GM21515 (cell line): ENCODE measurements at regions not wholly inside any gene's neighbourhood (a gene's known extent, or its start where the extent isn't known, plus 50 kb on each side); places are given as distances from the start of the nearest gene placed in this dataset.
"Not testable (repeated sequence)": the region's sequence is repeated elsewhere in the genome, so short reads cannot be mapped to it uniquely, and the experiment has no call there.

Experiments used
- ATAC-seq: cut with Tn5 transposase; IDR thresholded peaks from one replicate; pipeline ENCODE4 v1.9.1; 2021; ENCODE audit not compliant: unreplicated experiment

DNA sequence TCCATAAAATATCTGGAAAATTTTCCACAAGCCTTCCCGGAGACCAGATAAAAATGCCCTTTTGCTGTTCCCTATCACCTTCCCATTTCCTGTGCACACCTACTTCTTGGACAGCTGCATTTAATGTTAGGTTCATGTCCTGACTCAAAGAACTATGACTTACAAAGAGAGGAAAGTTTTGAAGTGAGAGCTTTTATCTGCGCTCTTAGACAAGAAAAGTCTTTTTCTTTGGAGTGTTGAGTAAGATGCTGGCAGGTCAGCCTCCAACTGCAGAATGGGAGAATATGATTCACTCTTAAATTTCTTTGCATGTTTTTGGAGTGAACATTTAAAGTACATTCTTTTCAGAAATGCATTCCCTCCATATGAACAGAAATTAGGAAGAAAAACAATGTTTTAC lies 147.3 kb upstream of the DPH6 start:
- no peak for ATAC-seq

DNA sequence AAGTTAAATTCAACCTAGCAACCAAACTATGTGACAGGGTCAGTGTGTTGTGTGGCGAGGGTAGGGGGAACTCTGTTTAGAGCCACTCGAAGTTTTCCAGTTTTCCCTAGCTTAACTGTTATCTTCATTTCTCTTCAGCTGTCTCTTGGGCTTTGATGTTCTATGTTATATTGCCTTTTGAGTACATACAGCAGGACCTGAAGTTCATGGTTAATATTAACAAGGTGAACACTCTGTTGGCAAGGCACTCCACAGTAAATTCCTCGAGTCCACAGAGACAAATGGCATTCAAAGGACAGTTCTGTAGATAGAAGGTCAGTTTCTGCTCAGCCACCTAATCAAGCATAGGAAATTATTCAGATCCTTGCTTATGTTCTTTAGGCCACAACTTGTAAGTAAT lies 147.9 kb upstream of the DPH6 start:
- ATAC-seq = no peak

DNA sequence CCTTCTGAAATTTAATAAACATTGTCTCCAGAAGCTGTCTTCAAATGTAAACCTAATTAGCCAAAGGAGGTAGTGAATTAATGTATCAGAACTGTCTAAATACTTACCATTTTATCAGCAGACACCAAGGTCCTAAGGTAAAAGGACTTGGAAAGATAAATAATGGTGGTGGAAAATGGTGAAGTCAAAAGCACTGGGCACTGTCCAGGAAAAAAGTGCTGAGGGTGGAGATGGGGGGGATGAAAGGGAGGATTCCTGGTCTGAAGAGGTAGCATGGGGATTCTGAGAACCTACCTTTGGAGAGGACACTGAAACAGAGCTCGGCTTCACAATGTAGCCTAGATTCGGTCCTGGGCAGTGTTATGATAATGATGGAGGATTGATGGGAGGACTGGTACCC lies 149.0 kb upstream of the DPH6 start:
- ATAC-seq = no peak

DNA sequence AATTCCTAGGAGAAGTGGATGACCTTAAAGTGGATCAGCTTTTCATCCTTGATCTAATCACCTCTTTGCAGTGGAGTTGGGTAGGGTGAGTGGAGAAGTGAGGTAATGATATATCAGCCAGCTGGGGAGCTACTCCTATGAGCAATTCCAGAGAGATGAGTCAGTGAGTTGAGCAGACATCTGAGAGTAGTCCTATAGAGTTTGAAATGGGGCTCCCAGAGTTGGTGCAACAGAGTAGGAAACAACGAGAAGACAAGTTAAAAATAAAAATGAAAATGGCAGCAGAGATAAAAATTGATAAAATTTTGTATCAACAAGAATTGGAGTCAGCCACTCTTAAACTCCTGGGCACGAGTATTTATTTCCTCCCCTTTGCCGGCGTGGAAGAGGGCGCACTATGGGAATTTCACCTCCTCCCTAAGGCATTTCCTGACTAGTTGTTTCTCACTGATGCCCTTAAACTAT lies 150.8 kb upstream of the DPH6 start:
- ATAC-seq = no peak

DNA sequence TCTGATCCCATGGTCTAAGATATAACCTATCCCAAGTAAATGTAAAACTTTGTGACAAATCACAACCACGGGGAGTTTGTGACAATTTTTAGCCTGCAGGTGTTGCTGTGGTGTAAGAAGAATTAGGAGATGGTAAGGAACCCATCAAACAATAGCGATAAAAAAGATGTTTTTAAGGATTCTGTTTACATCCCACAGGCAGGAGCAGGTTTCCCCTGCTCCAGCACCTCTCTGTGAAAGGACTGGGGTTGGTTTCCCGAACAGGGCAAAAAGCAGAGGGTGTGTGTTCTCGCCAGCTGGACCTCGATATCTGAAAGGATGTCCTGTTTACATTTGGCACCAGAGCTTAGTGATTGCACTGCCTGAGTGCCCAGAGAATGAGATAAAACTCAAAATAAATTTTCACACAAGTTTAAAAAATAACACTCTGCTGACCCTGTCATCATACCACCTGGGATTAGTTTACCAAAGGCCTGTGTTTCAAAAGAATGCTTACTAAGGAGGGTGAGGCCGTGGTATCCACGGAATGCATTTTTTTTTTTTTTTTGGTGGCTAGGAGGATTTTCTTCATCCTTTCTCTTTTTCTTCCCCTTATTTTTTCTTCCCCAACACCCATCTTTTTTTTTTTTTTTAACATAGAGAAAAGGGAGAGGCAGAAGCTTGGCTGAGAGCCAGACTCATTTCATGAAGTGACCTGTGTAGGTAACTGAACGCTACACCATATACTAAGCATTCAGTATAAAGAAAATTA lies 151.8 kb upstream of the DPH6 start:
- ATAC-seq = no peak

DNA sequence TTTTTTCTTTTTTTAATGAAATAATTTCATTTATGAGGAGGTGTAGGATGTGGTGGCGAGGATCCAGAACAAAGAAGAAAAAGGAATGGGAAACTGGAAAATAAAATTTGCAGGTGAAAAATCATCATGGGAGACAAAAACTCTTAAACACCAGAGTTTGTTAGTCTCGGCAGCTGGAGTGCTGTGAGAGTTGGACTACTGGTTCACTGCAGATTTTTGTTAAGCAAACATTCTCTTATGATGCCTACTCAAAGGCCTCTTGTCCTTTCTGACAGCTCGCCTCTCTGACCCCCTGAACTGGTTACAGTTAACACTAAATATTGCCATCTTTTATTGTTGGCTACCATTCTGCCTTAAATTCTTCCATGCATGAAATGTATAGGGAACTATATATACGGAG lies 152.4 kb upstream of the DPH6 start:
- no peak for ATAC-seq

DNA sequence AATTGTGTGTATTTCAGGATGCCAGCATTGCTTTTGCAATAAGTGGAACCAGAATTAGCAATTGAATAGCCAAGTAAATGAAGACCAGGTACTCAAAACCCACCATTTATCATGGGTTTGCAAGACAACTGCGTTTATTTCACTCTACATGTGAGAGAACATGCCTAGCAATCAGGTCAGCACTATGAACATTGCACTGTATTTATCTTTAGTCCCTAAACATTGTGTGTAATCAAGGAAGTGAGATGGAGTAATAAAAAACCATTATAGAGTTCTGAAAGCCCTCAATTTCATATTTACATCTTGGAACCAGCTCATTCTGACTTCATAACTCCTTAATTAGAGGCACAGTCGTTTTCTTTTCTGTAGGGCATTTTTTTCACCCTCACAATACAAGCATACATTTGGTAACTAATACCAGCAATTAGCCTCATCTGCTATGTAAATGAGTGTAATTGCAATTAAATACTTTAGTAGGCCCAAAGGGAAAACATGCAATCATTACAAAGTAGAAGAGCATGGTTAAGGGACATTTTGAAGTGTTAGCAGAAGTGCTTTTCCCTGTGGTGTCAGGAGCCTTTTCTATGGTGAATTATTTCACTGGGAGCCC lies 153.1 kb upstream of the DPH6 start:
- ATAC-seq = no peak

DNA sequence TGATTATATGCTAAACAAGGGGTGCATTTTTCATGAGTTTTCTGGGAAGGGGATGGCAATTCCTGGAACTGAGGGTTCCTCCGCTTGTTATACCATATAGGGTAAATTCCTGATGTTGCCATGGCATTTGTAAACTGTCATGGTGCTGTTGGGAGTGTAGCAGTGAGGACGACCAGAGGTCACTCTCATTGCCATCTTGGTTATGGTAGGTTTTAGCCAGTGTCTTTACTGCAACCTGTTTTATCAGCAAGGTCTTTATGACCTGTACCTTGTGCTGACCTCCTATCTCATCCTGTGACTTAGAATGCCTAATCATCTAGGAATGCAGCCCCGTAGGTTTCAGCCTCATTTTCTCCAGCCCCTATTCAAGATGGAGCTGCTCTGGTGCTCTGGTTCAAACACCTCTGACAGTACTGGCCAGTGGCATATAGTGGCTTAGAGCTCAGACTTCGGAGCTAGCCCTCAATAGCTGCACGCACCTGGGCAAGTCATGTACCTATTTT lies 154.2 kb upstream of the DPH6 start:
- ATAC-seq = not testable (repeated sequence)

DNA sequence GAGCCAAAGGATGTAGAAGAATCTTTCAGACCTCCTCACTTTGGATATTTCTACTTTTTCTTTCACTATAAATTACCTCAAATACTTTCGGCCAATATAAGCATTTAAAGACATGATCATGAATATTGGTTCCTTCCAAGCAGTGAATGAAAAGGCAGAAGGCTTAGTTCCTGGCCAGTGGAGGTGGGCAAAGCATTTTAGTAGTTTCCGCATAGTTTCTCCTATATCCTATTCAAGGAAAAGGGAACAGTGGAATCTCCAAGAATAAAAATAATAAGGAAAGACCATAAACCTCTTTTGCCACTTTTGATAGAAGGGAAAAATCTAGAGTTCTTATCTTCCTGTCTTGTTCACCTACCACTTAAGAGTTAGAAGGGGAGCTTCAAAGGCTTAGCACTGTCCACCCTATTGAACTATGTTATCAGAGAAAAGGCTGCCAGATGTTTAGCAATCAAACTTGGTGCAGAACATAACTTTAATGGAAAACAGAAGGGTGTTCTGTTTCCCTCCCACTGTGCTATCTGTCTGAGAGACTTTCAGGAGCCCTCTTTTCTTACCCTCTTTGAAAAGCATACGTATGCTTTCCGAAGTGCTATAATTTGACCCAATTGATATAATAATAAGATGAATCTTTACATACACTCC lies 155.6 kb upstream of the DPH6 start:
- no peak for ATAC-seq

DNA sequence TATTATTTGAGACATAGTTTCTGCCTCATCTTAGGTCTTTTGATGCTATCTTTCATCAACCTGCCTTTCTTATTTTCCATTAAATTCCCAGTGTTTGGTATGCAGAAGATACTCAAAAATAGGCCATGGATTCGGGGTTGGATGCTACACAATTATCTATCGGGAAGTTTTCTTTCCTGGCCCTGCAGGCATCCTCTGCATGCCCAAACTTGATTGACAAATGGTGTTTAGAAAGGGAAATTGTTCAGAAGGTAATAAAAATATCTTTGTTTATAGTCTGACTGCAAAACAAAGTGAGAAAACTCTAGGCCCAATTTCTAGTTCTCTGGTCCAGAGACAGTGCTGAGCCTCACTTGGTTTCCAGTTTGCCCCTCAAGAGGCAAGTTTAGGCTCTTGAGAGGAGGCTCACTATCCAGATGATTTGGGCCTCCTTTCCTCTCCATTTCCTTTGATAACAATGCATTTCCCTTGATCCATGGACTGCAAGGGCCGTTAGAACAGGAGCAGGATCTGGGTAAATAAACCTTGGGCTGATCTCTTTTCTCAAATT lies 157.1 kb upstream of the DPH6 start:
- ATAC-seq = no peak

DNA sequence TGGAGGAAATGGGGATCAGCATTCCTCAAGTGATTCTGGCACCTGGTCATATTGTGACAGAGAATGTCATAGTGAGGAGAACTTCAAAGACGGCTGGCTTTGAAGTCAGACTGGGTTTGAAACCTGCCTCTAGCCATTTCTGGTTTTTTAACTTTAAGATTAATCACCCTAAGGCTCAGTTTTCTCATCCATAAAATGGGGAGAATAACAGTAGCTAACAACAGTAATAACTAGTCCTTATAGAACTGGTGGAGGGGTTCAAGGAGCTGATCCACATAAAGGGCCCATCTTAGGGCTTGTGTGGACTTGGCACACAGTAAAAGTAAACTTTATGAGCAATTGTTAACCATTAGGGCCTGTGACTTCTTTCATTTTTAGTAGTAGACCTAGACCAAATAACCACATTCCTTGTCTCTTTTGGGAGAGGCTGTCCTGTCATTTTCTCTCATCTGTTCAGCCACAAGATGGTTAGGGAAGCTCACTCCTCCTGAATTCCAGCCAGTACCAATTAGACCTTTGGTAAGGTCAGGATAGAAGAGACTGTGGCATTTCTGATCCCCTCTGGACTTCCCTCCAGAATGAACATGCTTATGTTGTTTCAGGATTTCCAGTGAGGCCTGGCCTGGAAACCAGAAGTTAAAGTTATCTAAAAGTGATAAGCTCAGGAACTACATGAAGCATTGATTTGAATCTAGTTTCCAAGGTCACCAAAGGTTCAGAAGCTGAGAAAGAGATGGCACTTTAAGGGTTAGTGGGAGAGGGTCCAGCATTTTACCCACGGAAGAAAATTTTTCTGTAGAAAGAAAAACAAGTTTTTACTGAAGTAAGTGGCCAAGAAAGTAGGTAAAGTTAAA lies 159.3 kb upstream of the DPH6 start:
- ATAC-seq = no peak

DNA sequence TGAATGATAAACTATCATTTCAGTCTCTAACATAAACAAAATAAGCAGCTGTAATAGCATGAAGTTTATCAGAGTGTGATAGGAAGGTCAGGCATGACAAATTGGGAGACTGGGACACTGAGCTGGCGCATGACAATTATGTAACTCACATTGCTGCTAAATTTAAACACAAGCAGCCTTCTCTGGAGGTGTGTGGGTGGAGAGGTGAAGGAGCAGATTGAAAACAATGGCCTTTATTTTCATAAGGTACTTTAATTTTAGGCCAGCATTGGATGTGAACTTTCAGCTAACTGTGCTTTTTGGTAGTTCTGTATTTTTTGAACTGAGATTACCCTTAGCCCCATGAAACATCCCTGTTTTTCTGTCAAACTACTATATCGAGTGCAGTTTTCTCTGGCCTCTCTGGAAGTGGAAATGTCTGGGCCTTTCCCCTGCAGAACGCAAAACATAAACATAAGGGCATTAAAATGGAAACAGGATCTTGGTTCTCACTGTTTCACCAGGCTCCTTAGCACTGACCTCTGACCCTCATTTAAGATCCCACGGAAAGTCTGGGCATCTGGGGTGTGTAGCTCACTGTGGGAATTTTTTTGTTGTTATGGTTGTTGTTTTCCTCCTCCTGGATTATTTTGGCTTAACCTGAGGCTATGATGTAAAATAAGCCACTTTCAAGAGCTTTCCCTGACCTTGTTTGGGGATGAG lies 160.1 kb upstream of the DPH6 start:
- no peak for ATAC-seq

DNA sequence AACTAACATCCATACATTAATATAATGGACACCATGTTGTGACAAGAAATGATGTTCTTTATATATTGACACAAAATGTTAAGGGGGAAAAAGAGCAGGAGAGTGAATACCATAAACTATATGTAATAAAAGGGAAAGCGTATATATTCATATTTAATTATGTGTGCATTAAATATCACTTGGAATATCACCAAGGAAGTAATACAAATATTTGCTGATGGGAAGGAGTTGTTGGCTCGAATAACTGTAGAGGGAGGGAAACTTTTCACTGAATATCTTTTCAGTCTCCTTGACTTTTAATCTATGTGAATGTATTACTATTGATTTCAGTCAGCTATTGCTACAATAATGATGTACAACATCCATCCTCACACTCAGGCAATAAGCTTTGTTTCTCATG lies 167.0 kb upstream of the DPH6 start:
- no peak for ATAC-seq

DNA sequence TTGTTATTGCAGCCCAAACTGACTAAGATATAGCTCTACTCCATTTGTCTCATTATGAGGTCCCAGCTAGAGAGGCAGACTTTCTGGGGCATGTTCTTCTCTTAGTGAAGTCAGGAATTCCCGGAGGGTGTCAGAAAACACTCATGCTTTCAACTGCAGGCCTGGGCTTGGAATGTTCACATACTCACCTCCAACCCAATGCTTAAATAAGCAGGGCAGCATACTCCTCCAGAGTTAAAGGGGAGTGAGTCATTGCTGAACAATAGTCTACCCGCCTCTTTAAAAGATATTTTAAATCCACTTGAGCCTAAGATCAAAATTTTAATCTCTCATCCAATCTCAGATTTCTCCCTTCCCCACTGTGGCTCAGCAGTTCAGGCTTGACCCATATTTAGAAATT lies 167.8 kb upstream of the DPH6 start:
- no peak for ATAC-seq

DNA sequence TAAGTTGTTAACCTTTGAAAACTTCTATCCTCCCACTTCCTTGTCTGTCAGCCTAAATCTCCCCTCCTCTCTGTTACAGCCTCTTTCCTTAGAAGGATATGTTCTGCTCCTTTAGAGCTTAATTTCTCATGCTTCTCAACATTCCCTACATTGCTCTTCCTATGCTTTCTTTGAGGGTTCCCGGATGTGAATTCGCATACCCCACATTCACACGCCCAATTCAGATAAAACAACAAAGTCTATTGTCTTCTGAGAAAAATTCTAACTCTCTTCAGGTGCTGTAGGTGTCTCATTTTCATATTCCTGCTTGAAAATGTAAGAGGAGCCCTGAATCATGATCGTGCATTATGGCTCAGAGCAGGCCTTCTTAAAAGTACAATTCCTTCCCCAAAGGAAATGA lies 171.8 kb upstream of the DPH6 start:
- no peak for ATAC-seq

DNA sequence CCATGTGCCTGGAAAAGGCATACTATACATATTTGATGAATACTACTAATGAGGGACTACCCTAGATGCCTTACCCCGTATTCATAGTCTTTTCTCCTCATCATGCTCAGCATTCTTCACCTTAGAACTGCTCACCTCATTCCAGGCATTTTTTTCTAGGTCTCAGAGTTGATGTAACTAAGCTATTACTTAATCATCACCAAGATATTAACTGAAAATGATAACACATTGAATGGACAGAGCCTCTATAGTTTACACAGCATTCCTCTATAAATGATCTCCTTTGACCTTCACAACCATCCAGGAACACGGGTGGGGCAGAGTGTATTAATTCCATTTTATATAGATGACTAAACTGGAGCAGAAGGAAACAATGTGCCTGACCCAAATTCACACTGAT lies 174.1 kb upstream of the DPH6 start:
- no peak for ATAC-seq

DNA sequence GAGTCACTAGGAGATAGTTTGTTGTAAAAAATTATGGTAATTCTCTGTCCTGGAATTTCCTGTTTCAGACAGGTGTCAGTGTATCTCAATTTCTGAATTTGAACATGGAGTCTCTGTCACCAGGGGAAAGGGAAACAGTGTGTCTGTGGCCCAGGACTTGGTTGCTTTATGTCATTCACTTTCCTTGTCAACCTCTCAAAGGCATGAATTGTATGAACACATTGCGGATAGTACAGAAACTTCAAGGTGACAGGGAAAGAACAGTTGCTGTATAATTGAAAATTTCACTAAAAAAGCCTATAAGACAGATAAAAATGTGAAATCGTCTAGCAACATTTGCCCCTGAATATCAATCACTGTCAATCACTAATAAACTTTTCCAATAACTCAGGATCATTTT lies 175.0 kb upstream of the DPH6 start:
- no peak for ATAC-seq

DNA sequence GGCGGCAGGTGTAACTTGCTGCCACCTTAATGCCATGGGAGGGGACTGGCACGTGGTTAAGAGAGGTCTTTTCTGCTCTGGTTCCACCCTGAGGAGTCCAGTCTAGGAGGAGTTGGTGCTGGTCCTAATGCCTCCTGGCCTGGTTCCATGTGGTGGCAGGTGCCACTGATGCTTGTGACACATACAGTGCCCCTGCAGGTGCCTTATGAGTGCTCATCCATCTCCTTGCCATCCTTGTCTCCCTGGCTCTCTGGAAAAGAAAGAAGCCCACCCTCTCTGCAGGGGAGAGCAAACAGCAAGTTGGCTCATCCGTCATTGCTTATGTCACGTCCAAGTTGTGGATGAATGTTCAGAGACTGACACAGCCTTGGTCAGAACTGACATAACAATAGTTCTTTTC lies 175.8 kb upstream of the DPH6 start:
- ATAC-seq = no peak

DNA sequence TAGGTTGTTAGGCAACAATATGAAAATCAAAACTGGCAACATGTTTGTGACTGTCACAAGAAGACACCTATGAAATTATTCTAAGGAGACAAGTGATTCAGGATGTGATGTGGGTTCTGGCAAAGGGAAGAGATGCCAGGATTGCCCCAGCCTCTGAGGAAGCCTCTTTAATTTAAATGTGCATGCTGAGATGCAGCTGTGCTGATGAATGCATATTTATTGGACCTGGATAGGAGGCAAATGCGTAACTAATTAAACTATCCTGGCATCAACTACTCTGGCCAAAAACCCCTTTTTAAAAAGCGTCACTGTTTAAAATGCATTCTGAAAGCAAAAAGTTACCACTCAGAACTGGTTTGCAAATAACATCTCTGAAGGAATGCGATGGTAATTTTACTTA lies 176.5 kb upstream of the DPH6 start:
- no peak for ATAC-seq

DNA sequence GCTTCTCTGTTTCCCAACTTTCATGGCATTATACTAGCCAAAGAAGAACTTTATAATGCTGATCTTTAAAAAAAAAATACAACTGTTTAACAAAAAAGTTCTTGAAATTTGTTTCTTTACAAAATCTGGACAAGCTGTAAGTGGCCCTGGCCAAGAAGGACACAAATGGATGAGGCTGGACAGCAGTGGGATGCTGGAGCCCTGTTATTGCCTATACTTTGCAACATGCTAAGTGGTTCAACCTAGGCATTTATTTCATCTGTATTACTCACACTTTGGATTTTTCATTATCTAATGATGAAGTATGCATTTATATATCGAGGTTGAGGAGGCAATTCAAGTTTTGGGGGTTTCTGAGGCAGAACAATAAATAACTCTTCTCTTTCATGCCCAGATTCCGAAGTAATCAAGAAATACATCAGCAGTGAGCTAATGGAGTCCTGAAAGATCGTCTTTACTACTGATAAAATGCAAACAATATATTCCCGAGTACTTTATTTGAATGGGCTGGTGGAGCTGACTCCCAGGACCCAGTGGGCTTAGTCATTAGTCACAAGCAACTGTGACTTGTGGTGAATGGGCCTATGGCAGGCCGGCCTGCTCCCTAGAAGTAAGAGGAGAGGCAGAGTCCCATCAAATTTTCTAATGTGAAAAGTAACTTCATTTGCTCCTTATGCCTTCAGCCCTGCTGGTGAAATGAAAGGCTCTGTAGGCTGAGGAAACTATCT lies 177.3 kb upstream of the DPH6 start:
- no peak for ATAC-seq
